Liver (tissue), 8 donors: ENCODE measurements at regions not wholly inside any gene's neighbourhood (a gene's known extent, or its start where the extent isn't known, plus 50 kb on each side); places are given as distances from the start of the nearest gene placed in this dataset.

Source experiments
- DNase-seq: peaks from one replicate; pipeline ENCODE4 v3.0.0-alpha.2; 2017; ENCODE audit warnings: low spot score
- H3K27ac ChIP-seq, 2 donors: one replicate each; pipeline ENCODE4 v1.7.0; 2013; ENCODE audit warnings: inconsistent platforms in 2 of 2, low read length in 2 of 2, control low read depth in 1 of 2, low read depth in 1 of 2, mild to moderate bottlenecking in 1 of 2
- H3K27me3 ChIP-seq, 4 donors: one replicate each; pipeline versions ENCODE4 v1.6.1 to v1.7.0; 2013; ENCODE audit warnings: low read length in 3 of 4, inconsistent platforms in 1 of 4, mild to moderate bottlenecking in 1 of 4, moderate library complexity in 1 of 4; ENCODE audit not compliant: control insufficient read depth in 4 of 4, insufficient read depth in 4 of 4
- H3K36me3 ChIP-seq, 4 donors: one replicate each; pipeline versions ENCODE4 v1.6.1 to v1.7.0; 2013; ENCODE audit warnings: low read length in 3 of 4, mild to moderate bottlenecking in 3 of 4, low read depth in 1 of 4, moderate library complexity in 1 of 4; ENCODE audit not compliant: control insufficient read depth in 4 of 4, insufficient read depth in 3 of 4
- H3K4me1 ChIP-seq, 4 donors: one replicate each; pipeline versions ENCODE4 v1.6.1 to v1.7.0; 2013; ENCODE audit warnings: low read length in 3 of 4, mild to moderate bottlenecking in 3 of 4, moderate library complexity in 1 of 4; ENCODE audit not compliant: control insufficient read depth in 4 of 4, insufficient read depth in 4 of 4
- H3K4me3 ChIP-seq, 3 donors: one replicate each; pipeline versions ENCODE4 v1.6.1 to v1.7.0; 2013; ENCODE audit warnings: low read length in 3 of 3, control low read depth in 1 of 3, low read depth in 1 of 3, mild to moderate bottlenecking in 1 of 3
- H3K9ac ChIP-seq, 2 donors: one replicate each; pipeline ENCODE4 v1.7.0; 2013; ENCODE audit warnings: low read length in 2 of 2, mild to moderate bottlenecking in 2 of 2, moderate library complexity in 2 of 2, control low read depth in 1 of 2, low read depth in 1 of 2
- H3K9me3 ChIP-seq, 4 donors: one replicate each; pipeline versions ENCODE4 v1.6.1 to v1.7.0; 2013; ENCODE audit warnings: low read length in 3 of 4; ENCODE audit not compliant: control insufficient read depth in 4 of 4
- EGR1 ChIP-seq, 2 donors: IDR thresholded peaks; 2 replicates each; pipeline ENCODE4 v1.6.1; 2016 to 2018; ENCODE audit warnings: antibody characterized with exemption in 2 of 2, low read depth in 2 of 2
- FOXA1 ChIP-seq: IDR thresholded peaks from 2 replicates; pipeline ENCODE4 v1.6.1; 2016; ENCODE audit warnings: antibody characterized with exemption
- GABPA ChIP-seq, 2 donors: IDR thresholded peaks in 1 of 2; conservative IDR thresholded peaks in 1 of 2; 2 replicates each; pipeline ENCODE4 v1.6.1; 2016; ENCODE audit warnings: antibody characterized with exemption in 2 of 2, mild to moderate bottlenecking in 1 of 2, moderate library complexity in 1 of 2
- HNF4A ChIP-seq, 2 donors: conservative IDR thresholded peaks; 2 replicates each; pipeline ENCODE4 v1.6.1; 2016; ENCODE audit warnings: antibody characterized with exemption in 2 of 2, mild to moderate bottlenecking in 2 of 2
- JUND ChIP-seq, 2 donors: IDR thresholded peaks; 2 replicates each; pipeline ENCODE4 v1.6.1; 2016; ENCODE audit warnings: antibody characterized with exemption in 2 of 2
- NR2F2 ChIP-seq: IDR thresholded peaks from 2 replicates; pipeline ENCODE4 v1.6.1; 2016; ENCODE audit warnings: antibody characterized with exemption
- RXRA ChIP-seq, 2 donors: IDR thresholded peaks; 2 replicates each; pipeline ENCODE4 v1.6.1; 2017 to 2018; ENCODE audit warnings: antibody characterized with exemption in 2 of 2, mild to moderate bottlenecking in 1 of 2
- SP1 ChIP-seq: IDR thresholded peaks from 2 replicates; pipeline ENCODE4 v1.6.1; 2018; ENCODE audit warnings: antibody characterized with exemption, mild to moderate bottlenecking
- YY1 ChIP-seq: IDR thresholded peaks from 2 replicates; pipeline ENCODE4 v1.6.1; 2016; ENCODE audit warnings: antibody characterized with exemption, mild to moderate bottlenecking
- WGBS: extraction: QIAGEN DNeasy Blood & Tissue Kit; methylation state at CpG from one replicate; pipeline ENCODE4 v1.1.7; 2013; 5-methylcytosine and 5-hydroxymethylcytosine counted together
- TF ChIP-seq, protein P1 (sequence below): IDR thresholded peaks from 2 replicates; pipeline ENCODE4 v1.6.1; 2016; ENCODE audit warnings: antibody characterized with exemption
- TF ChIP-seq, protein P2 (sequence below): IDR thresholded peaks from 2 replicates; pipeline ENCODE4 v1.6.1; 2016; ENCODE audit warnings: antibody characterized with exemption, mild to moderate bottlenecking
- TF ChIP-seq, protein P3 (sequence below): fragments of 150-350 bp; IDR thresholded peaks from 2 replicates; pipeline ENCODE4 v1.5.1; 2017; ENCODE audit warnings: improper control_type of control experiment, low read depth, low read length; ENCODE audit not compliant: missing input control
- donor health status: healthy.
- donor health status: healthy.
- donor health status: healthy.
- donor health status: healthy.
- donor health status: healthy.

DNA sequence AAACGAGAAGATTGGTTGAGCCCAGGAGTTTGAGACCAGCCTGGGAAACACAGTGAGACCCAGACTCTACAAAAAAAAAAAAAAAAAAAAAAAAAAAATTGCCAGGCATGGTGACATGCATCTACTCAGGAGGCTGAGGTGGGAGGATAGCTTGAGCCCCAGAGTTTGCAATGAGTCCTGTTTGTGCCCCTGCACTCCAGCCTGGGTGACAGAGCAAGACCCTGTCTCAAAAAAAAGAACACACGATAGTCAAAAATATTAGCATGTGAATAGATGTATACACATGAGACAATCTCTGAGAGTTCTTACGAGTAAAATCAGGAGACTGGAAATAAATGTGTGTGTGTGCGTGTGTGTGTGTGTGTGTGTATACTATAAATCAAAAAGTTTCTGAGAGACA, 966.3 kb downstream of the FSTL5 start:
- WGBS = 86% methylated on average over 4 of the region's 4 CpGs
- H3K9ac ChIP-seq = no peak overlapping the region
- H3K27ac ChIP-seq = no peak overlapping the region
- H3K36me3 ChIP-seq = no peaks in the 10 kb centered on the region
- H3K27me3 ChIP-seq = no peaks in the 10 kb centered on the region
- H3K4me3 ChIP-seq = no peak overlapping the region
- DNase-seq = no peak
- no peaks in the 10 kb centered on the region for H3K9me3 ChIP-seq
- H3K4me1 ChIP-seq = no peaks in the 10 kb centered on the region
- TF ChIP-seq GABPA (IDR thresholded peaks at IDR 0.05 in 1 of 2, conservative IDR thresholded peaks at IDR 0.05 in 1 of 2) (no peak), EGR1 (IDR thresholded peaks at IDR 0.05; ENCODE audit: low read depth in 2 of 2) (no peak)
- TF ChIP-seq, protein P1, sequence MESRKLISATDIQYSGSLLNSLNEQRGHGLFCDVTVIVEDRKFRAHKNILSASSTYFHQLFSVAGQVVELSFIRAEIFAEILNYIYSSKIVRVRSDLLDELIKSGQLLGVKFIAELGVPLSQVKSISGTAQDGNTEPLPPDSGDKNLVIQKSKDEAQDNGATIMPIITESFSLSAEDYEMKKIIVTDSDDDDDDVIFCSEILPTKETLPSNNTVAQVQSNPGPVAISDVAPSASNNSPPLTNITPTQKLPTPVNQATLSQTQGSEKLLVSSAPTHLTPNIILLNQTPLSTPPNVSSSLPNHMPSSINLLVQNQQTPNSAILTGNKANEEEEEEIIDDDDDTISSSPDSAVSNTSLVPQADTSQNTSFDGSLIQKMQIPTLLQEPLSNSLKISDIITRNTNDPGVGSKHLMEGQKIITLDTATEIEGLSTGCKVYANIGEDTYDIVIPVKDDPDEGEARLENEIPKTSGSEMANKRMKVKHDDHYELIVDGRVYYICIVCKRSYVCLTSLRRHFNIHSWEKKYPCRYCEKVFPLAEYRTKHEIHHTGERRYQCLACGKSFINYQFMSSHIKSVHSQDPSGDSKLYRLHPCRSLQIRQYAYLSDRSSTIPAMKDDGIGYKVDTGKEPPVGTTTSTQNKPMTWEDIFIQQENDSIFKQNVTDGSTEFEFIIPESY = no peak

DNA sequence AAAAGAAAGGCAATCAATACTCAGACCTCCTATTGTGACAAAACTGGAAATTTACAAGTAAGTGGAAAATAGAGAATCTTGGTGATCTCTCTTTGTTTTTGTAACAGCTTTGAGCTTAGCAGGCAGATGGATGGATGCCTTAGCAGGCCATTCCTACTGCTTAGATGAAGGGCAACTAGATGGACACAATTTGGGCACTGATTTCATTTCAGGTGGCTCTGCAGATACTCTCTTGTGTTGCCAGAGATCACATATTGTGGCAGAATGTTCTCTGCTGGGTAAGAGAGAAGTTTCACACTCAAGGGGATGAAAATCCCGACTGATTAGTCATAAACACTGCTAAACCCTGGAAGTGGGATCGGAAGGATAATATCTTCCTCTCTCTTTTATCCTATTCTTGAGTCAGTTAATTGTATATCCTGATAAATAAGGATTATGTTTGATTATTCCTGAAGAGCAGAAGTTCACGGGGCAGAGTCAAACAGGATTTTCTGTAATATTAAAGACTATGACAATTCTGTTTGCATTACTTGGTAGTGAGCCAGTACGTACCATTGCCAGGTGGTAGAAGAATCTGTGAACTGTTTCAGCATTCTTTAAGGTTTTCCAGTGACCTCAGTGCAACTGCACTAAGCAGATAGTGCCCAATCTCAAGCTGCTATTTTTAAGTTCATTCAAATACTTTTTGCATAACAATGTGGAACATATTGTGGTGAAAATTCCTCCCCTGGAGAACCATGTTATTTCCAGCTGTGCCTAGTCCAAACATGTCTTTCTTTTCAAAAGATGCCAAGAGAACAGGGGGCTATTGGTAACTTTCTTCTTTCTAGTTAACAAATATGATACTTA, 974.3 kb downstream of the FSTL5 start:
- H3K4me1 ChIP-seq = peaks cover 0 to 11% (median 11%) of the 10 kb centered on the region in 4 donors
- DNase-seq = no peak
- no peak overlapping the region for H3K9ac ChIP-seq
- no peak overlapping the region for H3K4me3 ChIP-seq
- no peak overlapping the region for H3K27ac ChIP-seq
- TF ChIP-seq, protein P1 = no peak
- TF ChIP-seq HNF4A (conservative IDR thresholded peaks at IDR 0.05) (no peak), JUND (IDR thresholded peaks at IDR 0.05) (no peak)
- TF ChIP-seq, protein P2, sequence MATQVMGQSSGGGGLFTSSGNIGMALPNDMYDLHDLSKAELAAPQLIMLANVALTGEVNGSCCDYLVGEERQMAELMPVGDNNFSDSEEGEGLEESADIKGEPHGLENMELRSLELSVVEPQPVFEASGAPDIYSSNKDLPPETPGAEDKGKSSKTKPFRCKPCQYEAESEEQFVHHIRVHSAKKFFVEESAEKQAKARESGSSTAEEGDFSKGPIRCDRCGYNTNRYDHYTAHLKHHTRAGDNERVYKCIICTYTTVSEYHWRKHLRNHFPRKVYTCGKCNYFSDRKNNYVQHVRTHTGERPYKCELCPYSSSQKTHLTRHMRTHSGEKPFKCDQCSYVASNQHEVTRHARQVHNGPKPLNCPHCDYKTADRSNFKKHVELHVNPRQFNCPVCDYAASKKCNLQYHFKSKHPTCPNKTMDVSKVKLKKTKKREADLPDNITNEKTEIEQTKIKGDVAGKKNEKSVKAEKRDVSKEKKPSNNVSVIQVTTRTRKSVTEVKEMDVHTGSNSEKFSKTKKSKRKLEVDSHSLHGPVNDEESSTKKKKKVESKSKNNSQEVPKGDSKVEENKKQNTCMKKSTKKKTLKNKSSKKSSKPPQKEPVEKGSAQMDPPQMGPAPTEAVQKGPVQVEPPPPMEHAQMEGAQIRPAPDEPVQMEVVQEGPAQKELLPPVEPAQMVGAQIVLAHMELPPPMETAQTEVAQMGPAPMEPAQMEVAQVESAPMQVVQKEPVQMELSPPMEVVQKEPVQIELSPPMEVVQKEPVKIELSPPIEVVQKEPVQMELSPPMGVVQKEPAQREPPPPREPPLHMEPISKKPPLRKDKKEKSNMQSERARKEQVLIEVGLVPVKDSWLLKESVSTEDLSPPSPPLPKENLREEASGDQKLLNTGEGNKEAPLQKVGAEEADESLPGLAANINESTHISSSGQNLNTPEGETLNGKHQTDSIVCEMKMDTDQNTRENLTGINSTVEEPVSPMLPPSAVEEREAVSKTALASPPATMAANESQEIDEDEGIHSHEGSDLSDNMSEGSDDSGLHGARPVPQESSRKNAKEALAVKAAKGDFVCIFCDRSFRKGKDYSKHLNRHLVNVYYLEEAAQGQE = no peak
- no peaks in the 10 kb centered on the region for H3K36me3 ChIP-seq
- no peaks in the 10 kb centered on the region for H3K9me3 ChIP-seq
- H3K27me3 ChIP-seq = no peaks in the 10 kb centered on the region
- 83% methylated on average over 4 of the region's 4 CpGs for WGBS

DNA sequence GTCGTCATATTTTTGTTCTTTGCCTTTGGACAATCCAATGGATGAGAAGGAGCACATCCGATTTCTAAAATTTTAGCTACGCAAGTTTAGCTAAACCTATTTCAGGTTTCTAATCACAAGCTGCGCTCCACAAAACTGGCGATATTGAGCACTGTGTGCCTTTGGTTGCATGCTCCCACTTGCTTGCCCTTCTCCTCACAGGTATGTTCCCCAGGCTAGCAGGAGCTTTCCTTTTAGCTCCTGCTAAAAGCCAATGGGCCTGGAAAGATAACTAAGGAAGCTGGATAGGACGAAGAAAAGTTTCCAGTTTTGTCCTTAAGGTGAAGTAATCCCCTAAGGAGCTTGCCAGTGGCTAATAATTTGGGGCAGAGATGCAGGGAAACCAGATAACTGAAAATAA, 975.2 kb downstream of the FSTL5 start:
- Histone ChIP-seq H3K27ac (no peak overlapping the region), H3K4me1 (peaks cover 0 to 20% (median 17%) of the 10 kb centered on the region in 4 donors), H3K27me3 (no peaks in the 10 kb centered on the region), H3K4me3 (no peak overlapping the region), H3K9ac (no peak overlapping the region), H3K36me3 (no peaks in the 10 kb centered on the region), H3K9me3 (no peaks in the 10 kb centered on the region)
- DNase-seq = no peak
- 93% methylated on average over 6 of the region's 6 CpGs for WGBS
- TF ChIP-seq, protein P3, sequence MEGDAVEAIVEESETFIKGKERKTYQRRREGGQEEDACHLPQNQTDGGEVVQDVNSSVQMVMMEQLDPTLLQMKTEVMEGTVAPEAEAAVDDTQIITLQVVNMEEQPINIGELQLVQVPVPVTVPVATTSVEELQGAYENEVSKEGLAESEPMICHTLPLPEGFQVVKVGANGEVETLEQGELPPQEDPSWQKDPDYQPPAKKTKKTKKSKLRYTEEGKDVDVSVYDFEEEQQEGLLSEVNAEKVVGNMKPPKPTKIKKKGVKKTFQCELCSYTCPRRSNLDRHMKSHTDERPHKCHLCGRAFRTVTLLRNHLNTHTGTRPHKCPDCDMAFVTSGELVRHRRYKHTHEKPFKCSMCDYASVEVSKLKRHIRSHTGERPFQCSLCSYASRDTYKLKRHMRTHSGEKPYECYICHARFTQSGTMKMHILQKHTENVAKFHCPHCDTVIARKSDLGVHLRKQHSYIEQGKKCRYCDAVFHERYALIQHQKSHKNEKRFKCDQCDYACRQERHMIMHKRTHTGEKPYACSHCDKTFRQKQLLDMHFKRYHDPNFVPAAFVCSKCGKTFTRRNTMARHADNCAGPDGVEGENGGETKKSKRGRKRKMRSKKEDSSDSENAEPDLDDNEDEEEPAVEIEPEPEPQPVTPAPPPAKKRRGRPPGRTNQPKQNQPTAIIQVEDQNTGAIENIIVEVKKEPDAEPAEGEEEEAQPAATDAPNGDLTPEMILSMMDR = no peak
- TF ChIP-seq NR2F2 (no peak), FOXA1 (no peak), HNF4A (conservative IDR thresholded peaks at IDR 0.05) (no peak), SP1 (no peak), GABPA (IDR thresholded peaks at IDR 0.05 in 1 of 2, conservative IDR thresholded peaks at IDR 0.05 in 1 of 2) (no peak), YY1 (no peak), JUND (IDR thresholded peaks at IDR 0.05) (no peak), RXRA (IDR thresholded peaks at IDR 0.05) (no peak)
- TF ChIP-seq, protein P2 = no peak
